ENCODE measurements at regions not wholly inside any gene's neighbourhood (a gene's known extent, or its start where the extent isn't known, plus 50 kb on each side); places are given as distances from the start of the nearest gene placed in this dataset.
"Not testable (repeated sequence)": the region's sequence is repeated elsewhere in the genome, so short reads cannot be mapped to it uniquely, and the experiment has no call there.

- H3K4me3 Mint-ChIP-seq, result no peak overlapping the region
- ATAC-seq (replicated peaks; ENCODE audit: extremely low read depth, poor library complexity, severe bottlenecking) (no peak), DNase-seq (ENCODE audit: low spot score in 2 of 2) (no peak)
- H3K27me3 Mint-ChIP-seq, result no peaks in the 10 kb centered on the region
- no peaks in the 10 kb centered on the region for H3K9me3 Mint-ChIP-seq
- no peaks in the 10 kb centered on the region for H3K4me1 Mint-ChIP-seq
- no peaks in the 10 kb centered on the region for H3K36me3 Mint-ChIP-seq (ENCODE audit: insufficient read depth)
- H3K27ac Mint-ChIP-seq (ENCODE audit: low read depth), result no peak overlapping the region
Measured at GRCh38 chr4:38287101-38287851, 327.1 kb downstream of the PTTG2 start.

- Mint-ChIP-seq H3K4me1 (no peaks in the 10 kb centered on the region), H3K9me3 (peaks cover 15% of the 10 kb centered on the region), H3K27ac (ENCODE audit: low read depth) (no peak overlapping the region), H3K4me3 (no peak overlapping the region), H3K27me3 (no peaks in the 10 kb centered on the region), H3K36me3 (ENCODE audit: insufficient read depth) (no peaks in the 10 kb centered on the region)
- DNase-seq (ENCODE audit: low spot score in 2 of 2), result no peak
- ATAC-seq (replicated peaks; ENCODE audit: extremely low read depth, poor library complexity, severe bottlenecking), result no peak
Measured at GRCh38 chr4:38289553-38289952, 329.4 kb downstream of the PTTG2 start.

GRCh38 chr4:38290366-38290765 is 330.2 kb downstream of the PTTG2 start:
- no peaks in the 10 kb centered on the region for H3K4me1 Mint-ChIP-seq
- H3K27me3 Mint-ChIP-seq, result no peaks in the 10 kb centered on the region
- ATAC-seq (replicated peaks; ENCODE audit: extremely low read depth, poor library complexity, severe bottlenecking) (no peak), DNase-seq (ENCODE audit: low spot score in 2 of 2) (no peak)
- H3K27ac Mint-ChIP-seq (ENCODE audit: low read depth), result no peak overlapping the region
- peaks cover 15% of the 10 kb centered on the region for H3K9me3 Mint-ChIP-seq
- peaks cover under 1% of the 10 kb centered on the region for H3K36me3 Mint-ChIP-seq (ENCODE audit: insufficient read depth)
- no peak overlapping the region for H3K4me3 Mint-ChIP-seq

- Mint-ChIP-seq H3K27me3 (no peaks in the 10 kb centered on the region), H3K27ac (ENCODE audit: low read depth) (no peak overlapping the region), H3K9me3 (peaks cover 15% of the 10 kb centered on the region), H3K36me3 (ENCODE audit: insufficient read depth) (peaks cover 1% of the 10 kb centered on the region), H3K4me1 (no peaks in the 10 kb centered on the region), H3K4me3 (no peak overlapping the region)
- ATAC-seq (replicated peaks; ENCODE audit: extremely low read depth, poor library complexity, severe bottlenecking) (no peak), DNase-seq (ENCODE audit: low spot score in 2 of 2) (no peak)
Measured at GRCh38 chr4:38290914-38291313, 330.7 kb downstream of the PTTG2 start.

- H3K27me3 Mint-ChIP-seq, result no peaks in the 10 kb centered on the region
- no peaks in the 10 kb centered on the region for H3K4me1 Mint-ChIP-seq
- peaks cover 21% of the 10 kb centered on the region for H3K9me3 Mint-ChIP-seq
- H3K36me3 Mint-ChIP-seq (ENCODE audit: insufficient read depth), result peaks cover 1% of the 10 kb centered on the region
- no peak overlapping the region for H3K27ac Mint-ChIP-seq (ENCODE audit: low read depth)
- ATAC-seq (replicated peaks; ENCODE audit: extremely low read depth, poor library complexity, severe bottlenecking), result no peak
- no peak overlapping the region for H3K4me3 Mint-ChIP-seq
- no peak for DNase-seq (ENCODE audit: low spot score in 2 of 2)
Measured at GRCh38 chr4:38292529-38292928, 332.3 kb downstream of the PTTG2 start.

- H3K27me3 Mint-ChIP-seq, result no peaks in the 10 kb centered on the region
- no peak overlapping the region for H3K27ac Mint-ChIP-seq (ENCODE audit: low read depth)
- no peaks in the 10 kb centered on the region for H3K4me1 Mint-ChIP-seq
- ATAC-seq (replicated peaks; ENCODE audit: extremely low read depth, poor library complexity, severe bottlenecking) (no peak), DNase-seq (ENCODE audit: low spot score in 2 of 2) (no peak)
- H3K9me3 Mint-ChIP-seq, result peaks cover 27% of the 10 kb centered on the region
- no peak overlapping the region for H3K4me3 Mint-ChIP-seq
- H3K36me3 Mint-ChIP-seq (ENCODE audit: insufficient read depth), result peaks cover 3% of the 10 kb centered on the region
Measured at GRCh38 chr4:38294238-38294637, 334.0 kb downstream of the PTTG2 start.

GRCh38 chr4:38297061-38297460 is 336.9 kb downstream of the PTTG2 start:
- no peak overlapping the region for H3K4me3 Mint-ChIP-seq
- no peaks in the 10 kb centered on the region for H3K27me3 Mint-ChIP-seq
- peaks cover 3% of the 10 kb centered on the region for H3K36me3 Mint-ChIP-seq (ENCODE audit: insufficient read depth)
- H3K9me3 Mint-ChIP-seq, result peaks cover 42% of the 10 kb centered on the region
- no peaks in the 10 kb centered on the region for H3K4me1 Mint-ChIP-seq
- H3K27ac Mint-ChIP-seq (ENCODE audit: low read depth), result no peak overlapping the region
- no peak for DNase-seq (ENCODE audit: low spot score in 2 of 2)
- ATAC-seq (replicated peaks; ENCODE audit: extremely low read depth, poor library complexity, severe bottlenecking), result no peak

GRCh38 chr4:38298868-38299713 is 338.9 kb downstream of the PTTG2 start:
- no peak for ATAC-seq (replicated peaks; ENCODE audit: extremely low read depth, poor library complexity, severe bottlenecking)
- no peaks in the 10 kb centered on the region for H3K4me1 Mint-ChIP-seq
- no peak overlapping the region for H3K27ac Mint-ChIP-seq (ENCODE audit: low read depth)

GRCh38 chr4:38302910-38303309 is 342.7 kb downstream of the PTTG2 start:
- Mint-ChIP-seq H3K27me3 (no peaks in the 10 kb centered on the region), H3K9me3 (peaks cover 21% of the 10 kb centered on the region), H3K4me3 (no peak overlapping the region), H3K36me3 (ENCODE audit: insufficient read depth) (peaks cover 2% of the 10 kb centered on the region), H3K27ac (ENCODE audit: low read depth) (no peak overlapping the region), H3K4me1 (peaks cover 13% of the 10 kb centered on the region)
- ATAC-seq (replicated peaks; ENCODE audit: extremely low read depth, poor library complexity, severe bottlenecking) (no peak), DNase-seq (ENCODE audit: low spot score in 2 of 2) (no peak)

More at GRCh38 chr4:38298868-38299713, 338.9 kb downstream of the PTTG2 start:
- peaks cover 3% of the 10 kb centered on the region for H3K36me3 Mint-ChIP-seq (ENCODE audit: insufficient read depth)
- H3K4me3 Mint-ChIP-seq, result no peak overlapping the region
- no peaks in the 10 kb centered on the region for H3K27me3 Mint-ChIP-seq
- no peak for DNase-seq (ENCODE audit: low spot score in 2 of 2)
- peaks cover 31% of the 10 kb centered on the region for H3K9me3 Mint-ChIP-seq

- H3K27me3 Mint-ChIP-seq; DNase-seq (ENCODE audit: low spot score in 2 of 2); H3K4me3 Mint-ChIP-seq; ATAC-seq (replicated peaks; ENCODE audit: extremely low read depth, poor library complexity, severe bottlenecking); H3K36me3 Mint-ChIP-seq (ENCODE audit: insufficient read depth); H3K27ac Mint-ChIP-seq (ENCODE audit: low read depth): not testable (repeated sequence)
- Mint-ChIP-seq H3K9me3 (peaks cover 12% of the 10 kb centered on the region), H3K4me1 (peaks cover 22% of the 10 kb centered on the region)
Measured at GRCh38 chr4:38304460-38304859, 344.3 kb downstream of the PTTG2 start.

- Mint-ChIP-seq H3K27ac (ENCODE audit: low read depth) (peak overlapping the region; percentile 57), H3K4me3 (peak overlapping the region; percentile 34), H3K4me1 (peaks cover 43% of the 10 kb centered on the region), H3K9me3 (no peaks in the 10 kb centered on the region), H3K36me3 (ENCODE audit: insufficient read depth) (peaks cover 3% of the 10 kb centered on the region), H3K27me3 (no peaks in the 10 kb centered on the region)
- DNase-seq (ENCODE audit: low spot score in 2 of 2) (no peak), ATAC-seq (replicated peaks; ENCODE audit: extremely low read depth, poor library complexity, severe bottlenecking) (no peak)
Measured at GRCh38 chr4:38306482-38307071, 346.4 kb downstream of the PTTG2 start.

- Mint-ChIP-seq H3K4me3 (no peak overlapping the region), H3K9me3 (no peaks in the 10 kb centered on the region), H3K4me1 (peaks cover 59% of the 10 kb centered on the region), H3K27me3 (no peaks in the 10 kb centered on the region), H3K36me3 (ENCODE audit: insufficient read depth) (peaks cover 3% of the 10 kb centered on the region), H3K27ac (ENCODE audit: low read depth) (no peak overlapping the region)
- DNase-seq (ENCODE audit: low spot score in 2 of 2), result no peak
- ATAC-seq (replicated peaks; ENCODE audit: extremely low read depth, poor library complexity, severe bottlenecking), result no peak
Measured at GRCh38 chr4:38308728-38309311, 348.6 kb downstream of the PTTG2 start.
